Endothelial cell (in vitro differentiated cells): ENCODE measurements at regions not wholly inside any gene's neighbourhood (a gene's known extent, or its start where the extent isn't known, plus 50 kb on each side); places are given as distances from the start of the nearest gene placed in this dataset.

ENCODE experiments used
- DNase-seq: peaks from one replicate; pipeline ENCODE4 v3.0.0; 2021; ENCODE audit warnings: low spot score
- H3K27ac Mint-ChIP-seq: one replicate; pipeline ENCODE4 v1.8.0; 2021; ENCODE audit warnings: mixed read lengths, inconsistent platforms; ENCODE audit not compliant: unreplicated experiment
- H3K27me3 Mint-ChIP-seq: one replicate; pipeline ENCODE4 v1.8.0; 2021; ENCODE audit warnings: mild to moderate bottlenecking, moderate library complexity, mixed read lengths, inconsistent platforms; ENCODE audit not compliant: unreplicated experiment
- H3K36me3 Mint-ChIP-seq: one replicate; pipeline ENCODE4 v1.8.0; 2021; ENCODE audit warnings: mild to moderate bottlenecking, low read depth, mixed read lengths, inconsistent platforms; ENCODE audit not compliant: unreplicated experiment
- H3K4me1 Mint-ChIP-seq: one replicate; pipeline ENCODE4 v1.8.0; 2021; ENCODE audit warnings: mild to moderate bottlenecking, mixed read lengths, inconsistent platforms; ENCODE audit not compliant: unreplicated experiment
- H3K4me3 Mint-ChIP-seq: one replicate; pipeline ENCODE4 v1.8.0; 2021; ENCODE audit warnings: mild to moderate bottlenecking, mixed read lengths, inconsistent platforms; ENCODE audit not compliant: unreplicated experiment
- H3K9me3 Mint-ChIP-seq: one replicate; pipeline ENCODE4 v1.8.0; 2021; ENCODE audit warnings: mixed read lengths, inconsistent platforms; ENCODE audit not compliant: unreplicated experiment
- CTCF ChIP-seq: fragments of 200-600 bp; sonication (generic); IDR thresholded peaks from one replicate; pipeline ENCODE4 v1.5.0; 2021; ENCODE audit warnings: antibody characterized with exemption; ENCODE audit not compliant: unreplicated experiment

- peaks cover 2% of the 10 kb centered on the region for H3K27me3 Mint-ChIP-seq
- DNase-seq = no peak
- no peak overlapping the region for H3K4me3 Mint-ChIP-seq
- H3K4me1 Mint-ChIP-seq = peaks cover 5% of the 10 kb centered on the region
- H3K9me3 Mint-ChIP-seq = no peaks in the 10 kb centered on the region
- no peaks in the 10 kb centered on the region for H3K36me3 Mint-ChIP-seq
- TF ChIP-seq CTCF = no peak
- no peak overlapping the region for H3K27ac Mint-ChIP-seq
Measured at GRCh38 chr6:44528370-44528644, 140.8 kb downstream of the CDC5L start.

- no peak overlapping the region for H3K27ac Mint-ChIP-seq
- no peaks in the 10 kb centered on the region for H3K9me3 Mint-ChIP-seq
- no peak for TF ChIP-seq CTCF
- no peak overlapping the region for H3K4me3 Mint-ChIP-seq
- peaks cover 5% of the 10 kb centered on the region for H3K4me1 Mint-ChIP-seq
- H3K36me3 Mint-ChIP-seq = no peaks in the 10 kb centered on the region
- DNase-seq = no peak
- peaks cover 2% of the 10 kb centered on the region for H3K27me3 Mint-ChIP-seq
Measured at GRCh38 chr6:44528716-44529115, 141.2 kb downstream of the CDC5L start.

- H3K27me3 Mint-ChIP-seq = peaks cover 2% of the 10 kb centered on the region
- TF ChIP-seq CTCF = no peak
- no peak overlapping the region for H3K27ac Mint-ChIP-seq
- peaks cover 5% of the 10 kb centered on the region for H3K4me1 Mint-ChIP-seq
- H3K9me3 Mint-ChIP-seq = no peaks in the 10 kb centered on the region
- no peaks in the 10 kb centered on the region for H3K36me3 Mint-ChIP-seq
- H3K4me3 Mint-ChIP-seq = no peak overlapping the region
- DNase-seq = no peak
Measured at GRCh38 chr6:44529146-44529905, 141.8 kb downstream of the CDC5L start.

GRCh38 chr6:44530209-44530909 lies 142.9 kb downstream of the CDC5L start:
- H3K27me3 Mint-ChIP-seq = peaks cover 2% of the 10 kb centered on the region
- H3K4me1 Mint-ChIP-seq = peaks cover 5% of the 10 kb centered on the region
- no peaks in the 10 kb centered on the region for H3K36me3 Mint-ChIP-seq
- H3K27ac Mint-ChIP-seq = no peak overlapping the region
- DNase-seq = no peak
- H3K4me3 Mint-ChIP-seq = no peak overlapping the region
- no peak for TF ChIP-seq CTCF
- no peaks in the 10 kb centered on the region for H3K9me3 Mint-ChIP-seq

GRCh38 chr6:44530910-44531234 lies 143.4 kb downstream of the CDC5L start:
- peaks cover 2% of the 10 kb centered on the region for H3K27me3 Mint-ChIP-seq
- H3K9me3 Mint-ChIP-seq = no peaks in the 10 kb centered on the region
- no peak overlapping the region for H3K27ac Mint-ChIP-seq
- H3K4me1 Mint-ChIP-seq = peaks cover 5% of the 10 kb centered on the region
- no peak for TF ChIP-seq CTCF
- H3K36me3 Mint-ChIP-seq = no peaks in the 10 kb centered on the region
- no peak overlapping the region for H3K4me3 Mint-ChIP-seq
- DNase-seq = no peak
